ENCODE measurements at regions not wholly inside any gene's neighbourhood (a gene's known extent, or its start where the extent isn't known, plus 50 kb on each side); places are given as distances from the start of the nearest gene placed in this dataset.

DNA sequence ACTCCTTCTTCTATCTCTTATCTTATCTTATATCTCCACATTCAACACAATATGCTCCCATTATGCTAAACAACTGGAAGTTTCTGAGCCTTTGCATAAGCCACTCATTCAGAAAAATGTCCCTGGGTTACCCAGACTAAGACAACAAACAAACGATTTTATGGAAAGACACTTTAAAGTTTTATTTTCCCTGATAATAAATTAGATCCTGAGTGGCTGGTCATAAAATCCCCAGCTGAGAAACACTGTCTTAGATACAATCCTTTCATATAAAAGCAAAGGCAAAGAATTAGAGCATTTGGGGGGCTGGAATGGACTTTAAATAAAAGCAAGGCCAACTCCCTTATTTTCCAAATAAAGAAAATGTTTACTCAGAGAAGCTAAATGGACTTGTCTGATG is 322.3 kb downstream of the GBE1 start:
- no peak for DNase-seq

DNA sequence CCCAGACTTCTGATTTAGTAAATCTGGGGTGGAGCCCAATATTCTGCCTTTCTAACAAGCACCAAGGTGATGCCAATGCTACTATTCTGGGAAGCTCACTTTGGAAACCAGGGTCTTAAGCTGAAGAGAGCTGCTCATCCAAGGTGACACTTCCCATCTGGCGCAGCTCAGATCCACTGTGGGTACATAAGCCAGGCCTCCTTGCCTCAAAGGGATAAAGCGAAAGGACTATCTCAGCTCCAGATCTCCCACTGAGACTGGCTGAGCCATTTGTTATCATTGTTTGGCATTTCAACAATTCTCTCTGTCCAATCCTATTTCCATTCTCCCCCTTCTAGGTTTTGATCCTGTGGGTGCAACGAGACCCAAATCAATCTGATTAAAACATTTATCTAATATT is 323.8 kb downstream of the GBE1 start:
- no peak for DNase-seq

DNA sequence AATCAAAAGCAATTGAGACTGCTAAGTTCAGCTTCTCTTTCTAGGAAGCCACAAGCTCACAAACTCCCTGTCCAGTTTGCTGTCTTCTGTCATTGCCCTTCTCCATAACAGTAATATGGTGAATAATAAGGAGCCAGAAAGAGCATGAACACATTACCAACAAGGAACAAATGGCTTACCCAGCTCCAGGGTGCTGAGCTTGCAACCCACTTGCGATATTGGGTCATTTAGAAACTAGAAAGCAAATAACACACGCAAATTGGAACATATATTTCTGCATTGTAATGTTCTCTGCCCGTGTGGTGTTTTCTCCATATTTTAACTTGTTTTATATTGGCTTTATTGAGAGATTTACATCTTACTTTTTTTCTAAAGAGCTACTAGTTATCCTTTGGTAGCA is 325.3 kb downstream of the GBE1 start:
- DNase-seq: no peak

DNA sequence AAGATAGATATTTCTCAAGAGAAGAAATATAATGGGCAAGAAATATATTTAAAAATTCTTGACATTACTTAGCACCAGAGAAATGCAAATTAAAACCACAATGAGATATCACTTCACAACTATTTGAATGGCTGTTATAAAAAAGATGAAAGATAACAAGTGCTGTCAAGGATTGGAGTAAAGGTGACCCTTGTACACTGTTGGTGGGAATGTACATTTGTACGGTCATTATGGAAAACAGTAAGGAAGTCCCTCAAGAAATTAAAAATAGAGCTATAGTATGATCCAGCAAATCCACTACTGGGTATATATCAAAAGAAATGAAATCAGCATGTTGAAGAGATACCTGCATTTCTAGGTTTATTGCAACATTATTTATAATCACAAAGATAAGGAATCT is 326.4 kb downstream of the GBE1 start:
- DNase-seq: no peak

DNA sequence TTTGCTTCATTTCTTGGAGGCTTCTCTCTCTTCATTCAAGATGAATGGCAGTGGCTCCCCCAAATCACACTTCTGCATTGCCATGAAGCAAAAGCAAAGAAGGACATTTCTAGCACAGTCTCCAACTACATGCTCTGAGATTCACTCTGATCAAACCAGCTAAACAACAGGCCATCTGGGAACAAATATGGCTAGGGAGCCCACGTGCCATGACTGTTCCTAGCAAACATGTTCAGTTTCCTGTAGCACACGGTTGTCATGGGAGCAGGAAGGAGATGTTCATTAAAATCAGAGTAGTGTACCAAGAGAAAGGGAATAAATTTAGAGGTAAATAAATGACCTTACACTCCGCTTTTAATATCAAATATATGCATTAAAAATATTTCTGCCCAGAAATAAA is 327.3 kb downstream of the GBE1 start:
- DNase-seq: no peak

DNA sequence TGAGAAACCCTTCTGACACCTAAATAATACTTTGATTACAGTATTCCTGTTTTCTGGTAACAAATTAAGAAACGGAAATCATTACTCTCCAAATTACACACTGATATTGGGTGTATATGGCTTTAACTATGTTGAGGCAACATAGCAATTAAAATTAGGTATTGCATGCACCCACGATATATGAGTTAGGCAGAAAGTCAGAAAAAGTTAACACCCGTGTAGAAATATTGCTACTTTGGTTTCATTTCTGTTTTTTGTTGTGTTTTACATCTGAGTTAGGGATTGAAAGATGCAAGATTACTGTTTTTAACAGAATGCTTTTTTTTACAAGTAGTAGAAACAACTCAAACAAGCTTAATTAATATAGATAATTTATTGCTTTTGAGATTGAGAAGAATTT is 327.8 kb downstream of the GBE1 start:
- no peak for DNase-seq

DNA sequence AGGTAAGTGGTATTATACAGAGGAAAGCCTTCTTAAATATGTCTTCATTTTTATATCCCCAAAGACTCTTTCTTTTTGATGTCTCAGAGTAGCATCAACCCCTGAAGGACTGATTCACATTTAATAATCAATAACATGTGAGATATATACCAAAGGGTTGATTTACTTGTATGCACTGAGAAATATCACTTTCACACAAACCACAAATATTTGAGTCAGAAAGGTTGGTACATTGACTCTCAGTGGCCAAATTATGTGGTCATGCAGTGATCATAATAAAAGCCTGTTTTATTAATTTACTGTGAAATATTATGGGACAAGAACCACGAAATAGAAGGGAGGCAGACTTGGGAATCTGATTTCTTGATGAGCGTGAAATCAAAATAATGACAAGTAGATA is 329.0 kb downstream of the GBE1 start:
- DNase-seq: no peak

DNA sequence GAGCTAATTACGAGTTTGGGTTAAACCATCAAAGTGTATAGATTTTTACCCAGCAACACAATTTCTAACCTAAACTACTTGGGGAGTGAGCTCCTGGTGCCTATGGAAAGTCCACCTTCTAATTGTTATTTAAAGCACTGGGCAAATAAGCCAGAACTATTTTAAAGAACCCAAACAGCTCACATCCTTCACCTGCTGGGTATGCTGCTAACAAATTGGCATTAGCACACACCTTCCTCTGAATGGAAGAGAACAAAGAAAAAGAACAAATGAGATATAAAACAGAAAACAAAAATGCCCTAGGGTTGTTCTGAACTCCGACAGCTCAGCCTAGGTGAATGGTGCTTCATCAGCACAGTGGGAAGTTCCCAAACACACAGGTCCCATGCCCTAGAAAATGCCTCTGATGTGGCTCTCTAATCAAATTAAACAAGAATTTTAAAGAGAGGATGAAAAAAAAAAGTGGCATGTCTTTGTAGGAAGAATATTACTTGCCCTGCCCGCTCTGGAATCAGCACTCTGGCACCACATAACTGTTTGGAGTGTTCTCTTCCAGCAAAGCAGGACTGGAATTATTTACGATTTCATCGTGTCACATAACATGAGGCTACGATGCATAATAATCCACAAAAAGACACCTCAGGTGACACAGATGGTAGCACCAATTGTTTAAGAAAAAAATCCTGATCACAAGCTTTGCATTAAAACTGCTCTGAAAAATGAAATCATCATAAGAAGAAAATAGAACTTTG is 334.4 kb downstream of the GBE1 start:
- no peak for DNase-seq

DNA sequence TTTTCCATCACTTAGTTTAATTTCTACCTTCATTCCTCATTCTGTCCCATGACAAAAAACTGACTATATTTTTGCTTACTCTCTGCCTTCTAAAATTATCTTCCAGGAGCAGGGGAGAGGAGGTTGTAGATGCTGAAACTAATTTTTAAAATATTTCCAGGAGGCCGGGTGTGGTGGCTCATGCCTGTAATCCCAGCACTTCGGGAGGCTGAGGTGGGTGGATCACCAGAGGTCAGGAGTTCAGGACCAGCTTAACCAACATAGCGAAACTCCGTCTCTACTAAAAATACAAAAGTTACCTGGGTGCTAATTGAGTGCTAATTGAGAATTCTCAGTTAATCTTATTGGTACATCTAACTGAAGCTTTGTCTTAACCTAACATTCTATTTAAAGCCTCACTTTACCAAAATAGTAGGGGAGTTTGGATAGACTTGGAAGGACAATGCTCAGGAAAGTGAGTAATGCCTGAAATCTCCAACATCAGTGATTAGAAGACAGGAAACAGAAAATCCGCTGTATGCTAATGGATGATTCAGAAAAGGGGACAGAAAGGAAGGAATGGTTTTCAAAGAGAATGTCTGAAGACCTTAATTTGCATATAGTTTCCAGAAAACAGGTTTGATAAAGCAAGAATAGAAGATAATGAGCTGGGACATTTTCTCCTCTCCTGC is 336.1 kb downstream of the GBE1 start:
- no peak for DNase-seq

DNA sequence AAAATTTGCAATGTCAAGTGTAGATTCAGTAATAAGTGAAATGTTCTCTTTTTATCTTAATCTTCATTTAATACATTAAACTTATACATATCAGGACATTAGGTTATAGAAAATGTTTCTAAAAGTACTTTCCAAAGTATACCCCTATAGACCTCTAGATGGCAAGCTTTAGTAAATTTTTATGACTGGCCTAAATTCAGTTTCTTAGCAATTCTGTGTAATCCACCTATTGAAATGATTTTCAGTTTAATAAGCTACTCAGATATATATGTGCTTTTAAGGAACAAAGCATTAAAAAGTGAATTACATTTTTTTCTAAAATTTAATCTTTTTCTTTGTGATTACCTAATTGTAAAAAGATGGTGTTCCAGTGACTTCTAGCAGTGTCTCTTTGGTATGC is 342.2 kb downstream of the GBE1 start:
- DNase-seq: no peak

DNA sequence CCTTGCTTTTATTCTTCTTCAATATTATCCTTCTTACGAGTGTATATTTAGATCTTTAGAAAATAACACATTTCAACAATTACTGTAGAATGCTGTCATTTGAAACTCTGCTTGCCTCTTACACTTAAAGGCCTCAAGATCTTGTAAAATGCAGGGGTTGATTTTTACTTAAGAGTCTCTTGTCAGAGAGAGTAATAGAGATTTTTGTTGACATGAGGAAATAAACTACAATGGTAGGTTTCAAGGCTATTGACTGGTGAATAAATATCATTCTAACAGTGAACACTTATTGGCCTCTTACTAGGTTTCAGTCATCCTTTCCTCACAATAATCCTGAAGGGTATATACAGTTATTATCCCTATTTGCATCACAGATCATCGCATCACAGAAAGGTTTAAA is 344.6 kb downstream of the GBE1 start:
- no peak for DNase-seq

DNA sequence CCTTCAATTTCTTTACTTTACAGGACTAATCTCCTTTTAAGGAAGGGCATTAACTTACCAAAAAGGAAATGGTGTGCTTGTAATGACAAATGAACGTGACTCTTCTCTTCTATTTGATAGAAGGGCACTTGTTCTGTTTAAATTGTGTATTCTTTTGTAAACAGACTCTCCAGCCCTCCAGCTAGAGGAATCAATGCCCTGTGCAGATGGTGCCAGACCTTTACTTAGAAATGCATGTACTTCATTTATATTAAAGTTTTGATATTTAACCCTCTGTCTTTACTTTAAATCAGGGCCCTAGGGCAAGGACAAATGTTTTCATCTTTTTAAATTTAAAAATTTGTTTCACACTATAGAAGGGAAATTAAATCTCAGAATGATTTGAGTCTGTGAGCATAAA is 355.1 kb downstream of the GBE1 start:
- no peak for DNase-seq

DNA sequence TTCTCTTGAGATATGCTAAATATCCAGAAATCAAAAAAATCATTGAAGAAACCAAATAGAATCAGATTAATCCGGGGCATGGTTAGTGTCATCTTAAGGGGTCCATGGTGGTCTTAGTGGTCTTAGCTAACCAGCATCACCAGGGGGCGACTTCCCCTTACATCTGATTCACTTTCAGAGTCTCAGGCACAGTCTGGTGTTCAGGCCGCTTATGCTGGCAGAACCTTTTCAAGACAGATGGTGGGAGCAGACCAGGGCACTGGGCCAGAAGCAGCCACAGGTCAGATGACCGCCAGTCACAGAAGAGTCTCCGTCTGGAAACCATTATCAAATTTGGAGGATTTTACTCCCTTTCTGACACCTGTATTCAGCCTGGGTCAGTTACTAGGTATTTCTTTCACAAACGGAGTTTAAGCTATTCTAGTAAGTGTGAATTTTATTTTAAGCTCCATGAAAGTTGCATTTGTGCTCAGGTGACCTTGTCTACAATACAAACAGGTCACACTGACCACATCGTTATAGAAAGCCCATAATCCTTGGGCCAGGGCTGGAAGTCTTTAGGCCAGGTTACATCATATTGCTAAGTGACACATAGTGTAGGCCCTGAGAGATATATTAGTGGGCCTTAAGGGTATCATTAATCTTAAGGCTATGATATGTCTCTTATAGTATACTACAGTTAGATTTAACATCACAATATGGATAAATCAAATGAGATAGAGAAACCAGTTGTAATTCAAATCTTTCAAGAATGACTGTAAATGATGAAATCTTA is 365.5 kb downstream of the GBE1 start:
- DNase-seq: no peak

DNA sequence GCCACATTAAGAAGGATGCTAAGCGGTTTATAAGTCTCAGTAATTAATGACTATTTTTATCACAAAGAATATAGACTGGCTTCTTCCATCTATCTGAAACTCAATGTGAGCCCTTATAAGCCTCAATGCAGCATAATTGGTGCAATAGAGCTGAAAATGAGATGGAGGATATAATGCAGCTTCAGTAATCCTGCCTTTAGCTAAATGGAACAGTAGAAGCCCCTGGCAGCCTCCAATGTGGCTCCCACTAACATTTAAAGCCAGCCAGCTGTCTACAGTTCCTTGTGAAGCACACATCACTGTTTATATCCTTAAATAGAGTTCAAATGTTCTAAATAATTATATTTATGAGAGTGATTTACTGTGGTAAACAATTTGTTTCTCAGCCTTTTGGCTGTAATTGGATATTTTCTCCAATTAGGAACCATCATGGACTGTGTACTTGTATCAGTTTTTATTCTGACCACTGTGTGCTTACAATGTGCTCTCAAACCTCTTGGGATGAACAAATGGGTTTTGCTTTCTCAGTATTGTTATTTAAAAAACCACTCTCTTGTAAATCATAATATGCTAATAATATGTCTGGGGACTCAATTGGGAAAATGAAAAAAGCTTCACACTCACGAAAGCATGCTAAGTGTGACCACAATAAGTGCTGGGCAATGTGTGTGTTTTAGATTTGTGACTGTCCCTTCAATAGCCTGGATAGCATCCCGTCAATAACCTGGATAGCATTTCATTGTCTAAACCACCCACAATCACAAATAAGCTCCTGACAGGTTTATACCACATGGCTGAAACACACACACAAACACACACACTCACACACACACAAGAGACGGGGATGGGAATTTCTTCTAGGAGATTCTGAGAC is 366.6 kb downstream of the GBE1 start:
- no peak for DNase-seq

DNA sequence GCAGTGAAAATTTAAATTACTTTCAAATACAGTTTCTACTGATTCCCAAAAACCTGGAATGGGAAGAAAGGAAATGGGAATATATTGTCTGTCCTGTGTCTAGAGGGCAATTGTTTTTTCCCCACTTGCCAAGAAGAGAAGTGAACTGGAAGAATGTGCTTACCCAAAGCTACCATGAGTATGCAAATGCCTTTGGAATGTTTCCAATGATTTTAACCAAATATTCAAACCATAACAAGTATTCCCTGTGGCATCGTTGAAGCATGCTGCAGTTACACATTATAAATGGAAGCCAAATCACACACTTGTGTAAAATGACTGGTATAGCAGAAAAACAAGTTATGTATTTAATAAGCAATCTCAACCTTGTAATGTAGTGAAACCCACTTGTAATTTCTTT is 368.2 kb downstream of the GBE1 start:
- no peak for DNase-seq

DNA sequence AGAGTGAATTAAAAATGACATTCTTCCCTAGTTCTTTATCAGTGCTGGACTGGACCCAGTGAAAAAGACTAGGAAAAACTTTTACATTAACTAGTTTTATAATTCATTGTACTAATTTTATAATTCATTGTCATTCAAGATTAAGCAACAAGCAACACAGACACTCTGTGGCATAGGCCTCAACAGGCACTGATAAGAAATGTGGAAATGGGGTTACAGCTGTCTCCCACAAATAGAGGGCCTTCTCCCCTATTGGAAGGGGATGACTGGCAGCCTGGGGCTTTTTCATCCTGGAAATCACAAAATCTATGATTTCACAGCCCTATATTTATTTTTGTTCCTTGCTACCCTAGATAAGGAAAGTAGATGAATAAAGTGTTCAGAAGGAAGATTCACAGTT is 370.6 kb downstream of the GBE1 start:
- DNase-seq: no peak

DNA sequence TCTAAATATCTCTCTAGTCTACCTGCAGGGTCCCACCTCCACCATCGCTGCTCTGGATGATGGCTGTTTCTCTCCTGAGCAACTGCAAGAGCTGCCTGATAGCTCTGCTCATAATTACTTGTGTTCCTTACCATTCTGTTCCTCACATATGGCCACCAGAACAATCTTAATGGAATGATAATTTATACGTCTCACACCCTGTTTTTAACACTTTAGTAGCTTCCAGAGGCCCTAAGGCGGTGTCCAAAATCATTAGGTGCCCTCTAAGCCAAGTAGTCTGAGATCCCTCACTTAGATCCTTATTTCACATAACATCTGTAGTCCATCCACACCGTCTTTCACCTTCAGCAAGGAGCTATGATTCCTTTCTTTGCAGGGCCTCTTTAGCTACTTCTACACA is 373.3 kb downstream of the GBE1 start:
- DNase-seq: no peak

DNA sequence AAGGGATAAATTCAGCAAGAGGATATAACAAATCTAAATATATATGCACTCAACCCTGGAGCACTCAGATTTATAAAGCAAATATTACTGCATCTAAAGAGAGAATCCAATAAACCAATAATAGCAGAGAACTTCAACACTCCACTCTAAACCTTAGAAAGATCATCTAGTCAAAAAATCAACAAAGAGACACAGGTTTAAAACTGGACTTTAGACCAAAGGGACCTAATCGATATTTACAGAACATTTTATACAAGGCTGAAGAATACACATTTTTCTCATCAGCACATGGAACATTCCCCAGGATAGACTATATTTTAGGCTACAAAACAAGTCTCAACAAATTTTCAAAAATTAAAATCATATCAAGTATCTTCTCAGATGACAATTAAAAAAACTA is 379.0 kb downstream of the GBE1 start:
- DNase-seq: no peak

DNA sequence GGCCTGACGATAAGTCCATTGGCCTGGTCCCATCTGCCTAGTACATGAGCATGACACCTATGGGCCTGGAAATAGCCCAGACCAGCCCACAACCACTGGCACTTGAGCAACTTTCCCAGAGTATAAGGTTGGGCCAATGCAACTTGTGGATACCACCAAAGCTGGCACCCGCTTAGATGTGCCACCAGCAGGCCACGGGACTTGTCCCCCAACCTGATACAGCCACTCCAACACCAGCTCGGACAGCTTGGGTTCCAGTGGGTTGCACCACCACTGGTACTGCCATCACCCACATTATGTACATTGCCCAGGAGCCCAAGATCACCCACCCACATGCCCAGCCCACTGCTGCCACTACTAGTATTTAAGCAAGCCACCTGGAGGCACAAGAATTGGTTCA is 381.2 kb downstream of the GBE1 start:
- no peak for DNase-seq

DNA sequence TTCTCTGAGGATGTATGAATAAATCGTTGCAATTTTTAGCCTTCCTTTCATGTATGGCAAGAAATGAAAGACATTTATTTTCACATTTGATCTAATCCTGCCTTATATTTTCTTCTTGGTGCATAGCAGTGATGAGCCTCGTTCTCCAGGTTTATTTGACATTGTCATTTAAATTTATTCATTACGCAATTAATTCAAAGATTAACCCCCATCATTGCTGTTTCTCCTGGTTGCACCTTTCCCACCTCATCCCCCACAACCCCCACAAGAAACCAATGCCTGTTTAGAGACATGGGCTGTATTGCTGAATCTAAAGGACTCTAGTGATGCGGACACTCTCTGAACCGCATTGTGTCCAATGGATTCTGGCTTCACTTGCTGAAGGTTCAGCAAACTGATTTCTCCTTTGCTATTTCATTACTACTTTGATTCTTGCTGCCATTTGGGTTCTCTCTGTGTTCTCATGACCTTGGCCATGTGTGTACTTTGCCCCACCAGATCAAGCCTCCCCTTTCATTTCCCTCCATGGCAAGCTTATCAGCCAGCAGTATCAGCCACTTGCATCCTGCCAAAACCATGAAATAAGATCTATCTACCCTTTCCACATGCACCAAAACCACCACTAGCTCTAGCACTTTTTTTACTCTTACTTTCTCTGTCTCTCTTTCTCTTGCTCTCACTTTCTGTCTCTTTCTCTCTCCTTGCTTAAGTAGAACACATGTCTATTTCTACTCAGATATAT is 382.7 kb downstream of the GBE1 start:
- no peak for DNase-seq

DNA sequence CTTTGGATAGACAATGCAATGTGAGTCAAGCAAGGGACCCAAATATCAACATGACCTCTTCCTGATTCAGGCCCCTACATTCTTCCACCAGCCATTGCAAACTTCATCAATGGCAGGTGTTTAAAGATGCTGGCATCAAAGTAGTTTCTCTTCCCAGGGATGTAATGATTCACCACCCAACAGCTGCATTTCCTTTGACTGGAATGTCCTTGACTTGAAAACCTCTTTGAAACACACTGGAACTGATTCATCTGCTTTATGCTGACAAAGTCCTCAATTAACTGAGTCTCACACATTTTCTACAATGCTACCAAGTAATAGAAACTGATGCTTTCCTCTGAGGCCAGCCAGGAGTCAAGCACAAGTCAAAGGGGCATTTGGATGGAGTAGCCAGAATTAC is 385.5 kb downstream of the GBE1 start:
- DNase-seq: no peak

DNA sequence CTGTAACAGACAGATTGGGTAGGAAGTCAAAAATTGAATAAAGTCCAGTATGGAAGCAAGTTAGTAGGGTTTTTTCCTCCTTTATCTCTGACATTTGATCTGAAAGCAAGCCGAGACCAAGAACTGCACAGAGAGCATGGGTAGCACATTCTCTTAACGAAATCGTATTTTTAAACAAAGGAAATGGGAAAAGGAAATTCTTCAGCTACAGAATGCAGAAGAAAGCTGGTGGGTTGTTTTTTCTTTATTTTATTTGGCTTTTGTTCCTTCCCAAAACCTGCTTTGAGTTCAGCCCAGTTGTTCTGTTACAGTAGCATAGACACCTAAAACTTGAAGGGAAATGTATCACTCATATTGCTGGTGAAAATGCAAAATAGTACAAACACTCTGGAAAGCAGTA is 397.0 kb downstream of the GBE1 start:
- DNase-seq: no peak

Measured in activated gamma-delta T cell (primary cell).